HG02763 (cell line): ENCODE measurements at regions not wholly inside any gene's neighbourhood (a gene's known extent, or its start where the extent isn't known, plus 50 kb on each side); places are given as distances from the start of the nearest gene placed in this dataset.
"Not testable (repeated sequence)": the region's sequence is repeated elsewhere in the genome, so short reads cannot be mapped to it uniquely, and the experiment has no call there.

ENCODE experiments used
- ATAC-seq: cut with Tn5 transposase; IDR thresholded peaks from one replicate; pipeline ENCODE4 v1.9.1; 2021; ENCODE audit warnings: mild to moderate bottlenecking, moderate library complexity; ENCODE audit not compliant: unreplicated experiment

- ATAC-seq = no peak
These were observed 203.6 kb upstream of the AGTR2 start for GRCh38 chrX:115966920-115967319.

- peak; percentile 74 for ATAC-seq
These were observed 201.9 kb upstream of the AGTR2 start for GRCh38 chrX:115968436-115969252.

- ATAC-seq = no peak
These were observed 199.8 kb upstream of the AGTR2 start for GRCh38 chrX:115970718-115971117.

GRCh38 chrX:115972717-115973116, 197.8 kb upstream of the AGTR2 start:
- no peak for ATAC-seq

DNA sequence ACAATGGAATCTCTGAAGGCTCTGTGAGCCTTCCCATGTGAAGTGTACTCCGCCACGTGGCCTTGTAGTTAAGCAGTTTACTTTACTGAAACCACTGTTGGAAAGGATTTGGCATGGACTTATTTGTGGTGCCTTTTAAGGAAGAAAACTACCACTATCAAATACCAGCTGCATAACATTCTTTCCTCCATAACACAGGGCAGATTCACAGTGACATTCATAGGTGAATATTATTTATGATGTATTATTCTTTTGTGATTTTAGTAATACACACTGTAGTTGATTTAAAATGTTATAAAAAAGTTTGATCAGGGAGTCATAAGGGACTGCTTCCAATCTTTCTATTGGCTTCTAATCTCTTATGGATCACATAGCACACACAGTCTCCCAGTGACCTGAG, 192.5 kb upstream of the AGTR2 start:
- ATAC-seq = no peak

GRCh38 chrX:115983148-115983547, 187.4 kb upstream of the AGTR2 start:
- ATAC-seq = not testable (repeated sequence)

- not testable (repeated sequence) for ATAC-seq
These were observed 183.1 kb upstream of the AGTR2 start for GRCh38 chrX:115987464-115987863.

- ATAC-seq = no peak
These were observed 181.7 kb upstream of the AGTR2 start for GRCh38 chrX:115988825-115989224.

DNA sequence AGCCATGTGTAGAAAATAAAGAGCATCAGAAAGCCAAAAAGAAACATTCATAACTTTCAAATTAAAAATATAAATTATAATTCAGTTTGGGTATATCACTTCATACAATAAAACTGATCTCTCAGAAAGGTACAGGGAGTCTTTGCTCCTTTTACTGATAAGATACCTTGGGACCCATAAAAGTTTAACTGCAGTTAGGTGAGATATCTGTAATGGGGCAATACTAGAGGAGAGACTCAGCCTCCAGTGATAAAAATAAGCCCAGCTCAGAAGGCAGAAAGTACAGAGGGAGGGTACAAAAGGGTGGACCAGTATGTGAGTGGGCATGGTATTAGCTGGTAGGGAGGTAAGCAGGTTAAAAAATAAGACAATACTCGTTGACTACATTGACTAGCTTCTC, 180.9 kb upstream of the AGTR2 start:
- ATAC-seq = no peak

GRCh38 chrX:116009346-116009745, 161.2 kb upstream of the AGTR2 start:
- ATAC-seq = no peak

GRCh38 chrX:116009861-116010710, 160.5 kb upstream of the AGTR2 start:
- ATAC-seq = peak; percentile 80

- no peak for ATAC-seq
These were observed 159.6 kb upstream of the AGTR2 start for GRCh38 chrX:116010939-116011338.

DNA sequence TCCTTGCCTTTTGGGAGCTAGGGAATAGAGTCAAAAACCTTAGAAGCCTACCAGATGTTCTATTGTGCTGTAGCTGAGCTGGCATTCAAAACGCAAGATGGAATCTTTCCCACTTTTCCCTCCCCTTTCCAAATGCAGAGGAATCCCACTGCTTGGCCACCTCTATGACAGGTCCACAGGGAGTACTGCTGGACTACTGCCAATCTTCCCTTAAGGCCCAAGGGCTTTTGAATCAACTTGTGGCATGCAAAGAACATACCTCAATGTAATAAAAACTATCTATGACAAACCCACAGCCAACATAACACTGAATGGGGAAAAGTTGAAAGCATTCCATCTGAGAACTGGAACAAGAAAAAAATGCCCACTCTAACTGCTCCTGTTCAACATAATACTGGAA, 139.2 kb upstream of the AGTR2 start:
- ATAC-seq = no peak
